CD14-positive monocyte (primary cell): ENCODE measurements at regions not wholly inside any gene's neighbourhood (a gene's known extent, or its start where the extent isn't known, plus 50 kb on each side); places are given as distances from the start of the nearest gene placed in this dataset.
"Not testable (repeated sequence)": the region's sequence is repeated elsewhere in the genome, so short reads cannot be mapped to it uniquely, and the experiment has no call there.

Experiments used
- DNase-seq, 3 donors: peaks; one replicate each; pipeline ENCODE4 v3.0.0-alpha.2; 2011 to 2022
- H2AFZ ChIP-seq: 2 replicates; pipeline ENCODE4 v1.6.0; 2012; ENCODE audit warnings: mild to moderate bottlenecking, low read depth, low read length, inconsistent platforms; ENCODE audit not compliant: insufficient read depth, poor library complexity, severe bottlenecking
- H3K27ac ChIP-seq, 2 donors: 1 replicate in 1 of 2; 2 replicates in 1 of 2; pipeline ENCODE4 v1.5.1; 2012 to 2013; ENCODE audit warnings: low read length in 2 of 2, control low read depth in 1 of 2, inconsistent platforms in 1 of 2, low read depth in 1 of 2, mild to moderate bottlenecking in 1 of 2
- H3K27me3 ChIP-seq, 2 donors: one replicate each; pipeline versions ENCODE4 v1.6.0 to v1.6.1; 2011 to 2013; ENCODE audit warnings: low read length in 2 of 2; ENCODE audit not compliant: control insufficient read depth in 2 of 2, insufficient read depth in 2 of 2
- H3K36me3 ChIP-seq, 2 donors: replicated peaks in 1 of 2; 1 replicate in 1 of 2; 2 replicates in 1 of 2; pipeline versions ENCODE4 v1.5.1 to v1.6.1; 2012 to 2013; ENCODE audit warnings: low read length in 2 of 2, control low read depth in 1 of 2, inconsistent platforms in 1 of 2, mild to moderate bottlenecking in 1 of 2; ENCODE audit not compliant: insufficient read depth in 2 of 2, control insufficient read depth in 1 of 2
- H3K4me1 ChIP-seq, 2 donors: 1 replicate in 1 of 2; 2 replicates in 1 of 2; pipeline versions ENCODE4 v1.5.1 to v1.6.1; 2012 to 2013; ENCODE audit warnings: low read length in 2 of 2, control low read depth in 1 of 2, inconsistent platforms in 1 of 2, mild to moderate bottlenecking in 1 of 2, moderate library complexity in 1 of 2; ENCODE audit not compliant: insufficient read depth in 2 of 2, control insufficient read depth in 1 of 2
- H3K4me2 ChIP-seq: replicated peaks from 2 replicates; pipeline ENCODE3; 2012; ENCODE audit warnings: low read length, moderate library complexity, mild to moderate bottlenecking; ENCODE audit not compliant: poor library complexity, severe bottlenecking; ENCODE audit errors: extremely low read depth
- H3K4me3 ChIP-seq, 3 experiments: fragments of 200-600 bp in 1 of 3; sonication (generic) in 1 of 3; replicated peaks in 1 of 3; 1 replicate in 2 of 3; 2 replicates in 1 of 3; pipeline ENCODE4 v1.5.1; 2011 to 2013; ENCODE audit warnings: low read length in 3 of 3, mild to moderate bottlenecking in 3 of 3, control low read depth in 2 of 3, low read depth in 2 of 3, inconsistent platforms in 1 of 3, moderate library complexity in 1 of 3
- H3K79me2 ChIP-seq: 2 replicates; pipeline ENCODE4 v1.6.0; 2012; ENCODE audit warnings: mild to moderate bottlenecking, control low read depth, inconsistent platforms, low read length, moderate library complexity; ENCODE audit not compliant: insufficient read depth
- H3K9ac ChIP-seq: 2 replicates; pipeline ENCODE4 v1.6.0; 2017; ENCODE audit warnings: low read length, mild to moderate bottlenecking; ENCODE audit not compliant: insufficient read depth, poor library complexity, severe bottlenecking
- H3K9me3 ChIP-seq, 2 donors: replicated peaks in 1 of 2; 1 replicate in 1 of 2; 2 replicates in 1 of 2; pipeline versions ENCODE4 v1.5.1 to v1.6.1; 2012 to 2013; ENCODE audit warnings: low read length in 2 of 2, control low read depth in 1 of 2; ENCODE audit not compliant: control insufficient read depth in 1 of 2, insufficient read depth in 1 of 2
- H4K20me1 ChIP-seq: 2 replicates; pipeline ENCODE4 v1.6.0; 2012; ENCODE audit warnings: mild to moderate bottlenecking, low read length, control low read depth, moderate library complexity; ENCODE audit not compliant: insufficient read depth
- H3K27ac Mint-ChIP-seq, 7 donors: one replicate each; pipeline ENCODE4 v1.8.0; 2020; ENCODE audit warnings: mild to moderate bottlenecking in 7 of 7, mixed read lengths in 7 of 7, moderate library complexity in 6 of 7, inconsistent platforms in 2 of 7
- H3K27me3 Mint-ChIP-seq, 3 donors: one replicate each; pipeline ENCODE4 v1.8.0; 2021 to 2022; ENCODE audit warnings: low read depth in 3 of 3, mild to moderate bottlenecking in 3 of 3, mixed read lengths in 3 of 3, moderate library complexity in 3 of 3, inconsistent platforms in 1 of 3
- H3K36me3 Mint-ChIP-seq, 2 donors: one replicate each; pipeline ENCODE4 v1.8.0; 2020; ENCODE audit warnings: mixed read lengths in 2 of 2, inconsistent platforms in 1 of 2, mild to moderate bottlenecking in 1 of 2
- H3K4me1 Mint-ChIP-seq: one replicate; pipeline ENCODE4 v1.8.0; 2020; ENCODE audit warnings: mild to moderate bottlenecking, mixed read lengths
- H3K4me3 Mint-ChIP-seq, 2 donors: one replicate each; pipeline ENCODE4 v1.8.0; 2020; ENCODE audit warnings: mild to moderate bottlenecking in 2 of 2, mixed read lengths in 2 of 2, moderate library complexity in 1 of 2
- H3K9me3 Mint-ChIP-seq, 7 donors: one replicate each; pipeline ENCODE4 v1.8.0; 2020 to 2022; ENCODE audit warnings: mixed read lengths in 7 of 7, mild to moderate bottlenecking in 6 of 7, moderate library complexity in 6 of 7, inconsistent platforms in 2 of 7
- CTCF ChIP-seq: fragments of 200-600 bp; IDR thresholded peaks from one replicate; pipeline ENCODE4 v1.8.0; 2022; ENCODE audit warnings: antibody characterized with exemption, mild to moderate bottlenecking
- WGBS: methylation state at CpG from one replicate; pipeline ENCODE4 v1.1.5; 2013; ENCODE audit warnings: missing lambda C conversion rate; ENCODE audit not compliant: insufficient coverage; 5-methylcytosine and 5-hydroxymethylcytosine counted together
- intact Hi-C, 2 donors: fragments of 100-400 bp; cut with micrococcal nuclease; formaldehyde crosslinking; loops; one replicate each; pipeline versions ENCODE4 v1.15.0 to v1.15.1; 2023

- H3K79me2 ChIP-seq, H3K4me1 Mint-ChIP-seq, H3K36me3 ChIP-seq, H3K4me2 ChIP-seq, DNase-seq, H3K4me3 ChIP-seq, H3K4me3 Mint-ChIP-seq, intact Hi-C loops, H3K27ac Mint-ChIP-seq, H3K36me3 Mint-ChIP-seq, H3K27me3 ChIP-seq, H2AFZ ChIP-seq, H3K4me1 ChIP-seq, H3K27ac ChIP-seq, H3K9ac ChIP-seq, H3K9me3 Mint-ChIP-seq, H3K9me3 ChIP-seq, H4K20me1 ChIP-seq: not testable (repeated sequence)
- peaks cover 3 to 14% (median 9%) of the 10 kb centered on the region in 3 donors for H3K27me3 Mint-ChIP-seq
- WGBS, result no CpG with 5 or more reads among the region's 20 CpGs
These were observed 93.2 kb downstream of the METRNL start for GRCh38 chr17:83172646-83173045.

- H3K4me1 Mint-ChIP-seq, H3K4me1 ChIP-seq, DNase-seq, H3K4me3 Mint-ChIP-seq, H3K36me3 Mint-ChIP-seq, intact Hi-C loops, H3K79me2 ChIP-seq, H3K9ac ChIP-seq, H2AFZ ChIP-seq, H3K36me3 ChIP-seq, H3K27ac Mint-ChIP-seq, H3K9me3 ChIP-seq, H4K20me1 ChIP-seq, H3K4me2 ChIP-seq, H3K4me3 ChIP-seq, H3K9me3 Mint-ChIP-seq, H3K27me3 ChIP-seq, H3K27ac ChIP-seq: not testable (repeated sequence)
- WGBS, result 97% methylated on average over 17 of the region's 24 CpGs
- peaks cover 3 to 14% (median 9%) of the 10 kb centered on the region in 3 donors for H3K27me3 Mint-ChIP-seq
These were observed 93.9 kb downstream of the METRNL start for GRCh38 chr17:83173180-83173913.

- H3K9me3 Mint-ChIP-seq, result peaks cover 0 to 4% (median 2%) of the 10 kb centered on the region in 7 donors
- no peak for TF ChIP-seq CTCF
- Histone ChIP-seq H3K9me3 (no peaks in the 10 kb centered on the region), H3K79me2 (no peaks in the 10 kb centered on the region), H3K4me3 (no peak overlapping the region), H3K4me2 (no peak overlapping the region), H3K4me1 (no peaks in the 10 kb centered on the region), H3K27me3 (no peaks in the 10 kb centered on the region), H3K27ac (no peak overlapping the region), H3K9ac (no peak overlapping the region), H2AFZ (no peak overlapping the region), H3K36me3 (no peaks in the 10 kb centered on the region), H4K20me1 (no peaks in the 10 kb centered on the region)
- H3K36me3 Mint-ChIP-seq, result no peaks in the 10 kb centered on the region
- intact Hi-C loops, result no loop called here
- DNase-seq, result no peak
- peaks cover 4% of the 10 kb centered on the region for H3K4me1 Mint-ChIP-seq
- no peak overlapping the region for H3K4me3 Mint-ChIP-seq
- WGBS, result 95% methylated on average over 18 of the region's 18 CpGs
- no peak overlapping the region for H3K27ac Mint-ChIP-seq
- peaks cover 3 to 14% (median 9%) of the 10 kb centered on the region in 3 donors for H3K27me3 Mint-ChIP-seq
These were observed 94.5 kb downstream of the METRNL start for GRCh38 chr17:83173914-83174361.
